SK-N-SH treated with all-trans-retinoic acid at 6 μM for 48 hours (cell line): ENCODE measurements at regions not wholly inside any gene's neighbourhood (a gene's known extent, or its start where the extent isn't known, plus 50 kb on each side); places are given as distances from the start of the nearest gene placed in this dataset.
"Not testable (repeated sequence)": the region's sequence is repeated elsewhere in the genome, so short reads cannot be mapped to it uniquely, and the experiment has no call there.

ENCODE experiments used
- ATAC-seq: fragments of 200-7000 bp; cut with Tn5 transposase; 3 replicates; pipeline ENCODE4 v1.9.1; 2020; ENCODE audit warnings: mild to moderate bottlenecking, moderate library complexity
- ARNTL ChIP-seq: fragments of 450-650 bp; formaldehyde crosslinking; IDR thresholded peaks from 2 replicates; pipeline ENCODE4 v1.5.0; 2020; ENCODE audit warnings: low read depth, mild to moderate bottlenecking, moderate library complexity, borderline replicate concordance
- BACH2 ChIP-seq: fragments of 250-450 bp; sonication (Bioruptor Pico); IDR thresholded peaks from 2 replicates; pipeline ENCODE4 v1.9.0; 2021; ENCODE audit warnings: mild to moderate bottlenecking, borderline replicate concordance
- CREB5 ChIP-seq: fragments of 250-450 bp; sonication (Bioruptor Pico); IDR thresholded peaks from 2 replicates; pipeline ENCODE4 v1.5.1; 2020; ENCODE audit warnings: low read depth, mild to moderate bottlenecking, moderate library complexity
- CSDC2 ChIP-seq: fragments of 250-450 bp; sonication (Bioruptor Pico); IDR thresholded peaks from 2 replicates; pipeline ENCODE4 v1.5.0; 2020; ENCODE audit warnings: mild to moderate bottlenecking, moderate library complexity
- CSRNP3 ChIP-seq: fragments of 250-450 bp; sonication (Bioruptor Pico); IDR thresholded peaks from 2 replicates; pipeline ENCODE4 v1.5.1; 2021; ENCODE audit warnings: mild to moderate bottlenecking, moderate library complexity
- ESRRG ChIP-seq: fragments of 250-450 bp; sonication (Bioruptor Pico); IDR thresholded peaks from 2 replicates; pipeline ENCODE4 v1.6.1; 2021; ENCODE audit warnings: mild to moderate bottlenecking
- GLIS3 ChIP-seq: fragments of 250-450 bp; sonication (Bioruptor Pico); IDR thresholded peaks from 2 replicates; pipeline ENCODE4 v1.5.0; 2020; ENCODE audit warnings: mild to moderate bottlenecking, moderate library complexity
- OSR1 ChIP-seq: fragments of 250-450 bp; sonication (Bioruptor Pico); IDR thresholded peaks from 2 replicates; pipeline ENCODE4 v1.8.0; 2022; ENCODE audit warnings: moderate library complexity, mild to moderate bottlenecking, inconsistent platforms
- POU6F1 ChIP-seq: fragments of 250-450 bp; sonication (Bioruptor Pico); IDR thresholded peaks from 2 replicates; pipeline ENCODE4 v1.8.0; 2021; ENCODE audit warnings: low read depth, mild to moderate bottlenecking, moderate library complexity, borderline replicate concordance
- PPARA ChIP-seq: fragments of 250-450 bp; sonication (Bioruptor Pico); IDR thresholded peaks from 2 replicates; pipeline ENCODE4 v1.5.0; 2020; ENCODE audit warnings: mild to moderate bottlenecking, borderline replicate concordance
- RARB ChIP-seq: fragments of 250-450 bp; sonication (Bioruptor Pico); IDR thresholded peaks from 2 replicates; pipeline ENCODE4 v1.8.0; 2021; ENCODE audit warnings: mild to moderate bottlenecking, moderate library complexity
- TCF4 ChIP-seq: fragments of 250-450 bp; sonication (Bioruptor Pico); IDR thresholded peaks from 2 replicates; pipeline ENCODE4 v1.8.0; 2021; ENCODE audit warnings: mild to moderate bottlenecking, moderate library complexity, borderline replicate concordance
- TOX ChIP-seq: fragments of 250-450 bp; sonication (Bioruptor Pico); IDR thresholded peaks from 2 replicates; pipeline ENCODE4 v1.8.0; 2021; ENCODE audit warnings: mild to moderate bottlenecking, moderate library complexity, borderline replicate concordance
- ZC3H10 ChIP-seq: fragments of 250-450 bp; sonication (Bioruptor Pico); IDR thresholded peaks from 2 replicates; pipeline ENCODE4 v1.5.1; 2021; ENCODE audit warnings: mild to moderate bottlenecking, moderate library complexity
- ZFP3 ChIP-seq: fragments of 250-450 bp; sonication (Bioruptor Pico); IDR thresholded peaks from 2 replicates; pipeline ENCODE4 v1.5.0; 2020; ENCODE audit warnings: mild to moderate bottlenecking, moderate library complexity
- ZFP30 ChIP-seq: fragments of 450-650 bp; formaldehyde crosslinking; IDR thresholded peaks from 2 replicates; pipeline ENCODE4 v1.5.0; 2022; ENCODE audit warnings: mild to moderate bottlenecking, moderate library complexity
- ZNF565 ChIP-seq: fragments of 450-650 bp; formaldehyde crosslinking; conservative IDR thresholded peaks from 2 replicates; pipeline ENCODE4 v1.5.0; 2020; ENCODE audit warnings: low read depth, mild to moderate bottlenecking, moderate library complexity
- TF ChIP-seq, protein P1 (sequence below): fragments of 250-450 bp; sonication (Bioruptor Pico); IDR thresholded peaks from 2 replicates; pipeline ENCODE4 v1.5.0; 2020; ENCODE audit warnings: mild to moderate bottlenecking, moderate library complexity

- TF ChIP-seq ZNF565 (CRISPR knock-in tag) (no peak), RARB (CRISPR knock-in tag) (no peak), ZFP30 (no peak), PPARA (CRISPR knock-in tag) (no peak), ZFP3 (CRISPR knock-in tag) (no peak), BACH2 (CRISPR knock-in tag) (no peak), ESRRG (CRISPR knock-in tag) (no peak), CSDC2 (no peak), CSRNP3 (no peak)
- TF ChIP-seq, protein P1, sequence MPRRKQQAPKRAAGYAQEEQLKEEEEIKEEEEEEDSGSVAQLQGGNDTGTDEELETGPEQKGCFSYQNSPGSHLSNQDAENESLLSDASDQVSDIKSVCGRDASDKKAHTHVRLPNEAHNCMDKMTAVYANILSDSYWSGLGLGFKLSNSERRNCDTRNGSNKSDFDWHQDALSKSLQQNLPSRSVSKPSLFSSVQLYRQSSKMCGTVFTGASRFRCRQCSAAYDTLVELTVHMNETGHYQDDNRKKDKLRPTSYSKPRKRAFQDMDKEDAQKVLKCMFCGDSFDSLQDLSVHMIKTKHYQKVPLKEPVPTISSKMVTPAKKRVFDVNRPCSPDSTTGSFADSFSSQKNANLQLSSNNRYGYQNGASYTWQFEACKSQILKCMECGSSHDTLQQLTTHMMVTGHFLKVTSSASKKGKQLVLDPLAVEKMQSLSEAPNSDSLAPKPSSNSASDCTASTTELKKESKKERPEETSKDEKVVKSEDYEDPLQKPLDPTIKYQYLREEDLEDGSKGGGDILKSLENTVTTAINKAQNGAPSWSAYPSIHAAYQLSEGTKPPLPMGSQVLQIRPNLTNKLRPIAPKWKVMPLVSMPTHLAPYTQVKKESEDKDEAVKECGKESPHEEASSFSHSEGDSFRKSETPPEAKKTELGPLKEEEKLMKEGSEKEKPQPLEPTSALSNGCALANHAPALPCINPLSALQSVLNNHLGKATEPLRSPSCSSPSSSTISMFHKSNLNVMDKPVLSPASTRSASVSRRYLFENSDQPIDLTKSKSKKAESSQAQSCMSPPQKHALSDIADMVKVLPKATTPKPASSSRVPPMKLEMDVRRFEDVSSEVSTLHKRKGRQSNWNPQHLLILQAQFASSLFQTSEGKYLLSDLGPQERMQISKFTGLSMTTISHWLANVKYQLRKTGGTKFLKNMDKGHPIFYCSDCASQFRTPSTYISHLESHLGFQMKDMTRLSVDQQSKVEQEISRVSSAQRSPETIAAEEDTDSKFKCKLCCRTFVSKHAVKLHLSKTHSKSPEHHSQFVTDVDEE (CRISPR knock-in tag), result no peak
- ATAC-seq, result no peak
Observed at GRCh38 chr10:37495415-37495814, 362.0 kb downstream of the ZNF248 start.

- ATAC-seq, result not testable (repeated sequence)
Observed at GRCh38 chr10:37493185-37493796, 364.1 kb downstream of the ZNF248 start.

GRCh38 chr10:37490266-37490665 lies 364.9 kb downstream of the ANKRD30A start:
- no peak for ATAC-seq
- TF ChIP-seq POU6F1 (CRISPR knock-in tag) (no peak), ZNF565 (CRISPR knock-in tag) (no peak), TOX (CRISPR knock-in tag) (no peak), ZFP30 (no peak), CSDC2 (no peak), CREB5 (CRISPR knock-in tag) (no peak)

DNA sequence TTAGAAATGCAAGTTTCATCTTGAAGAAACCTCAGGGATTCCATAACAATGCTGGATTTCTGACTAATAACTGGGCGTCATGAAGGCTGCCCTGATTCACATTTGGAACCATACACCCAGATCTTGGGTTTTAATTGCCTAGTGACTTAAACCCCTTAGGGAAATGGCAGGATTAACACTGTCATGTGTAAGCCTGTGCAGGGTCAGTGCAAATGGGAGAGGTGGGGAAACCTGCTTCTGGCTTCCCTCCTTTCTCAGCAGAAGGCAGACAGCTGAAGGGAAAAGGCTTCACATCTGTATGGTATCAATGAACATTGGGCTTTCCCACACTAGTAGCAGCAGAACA lies 364.2 kb downstream of the ANKRD30A start:
- TF ChIP-seq ARNTL, result no peak
- TF ChIP-seq CSDC2, result no peak
- TF ChIP-seq ZFP3 (CRISPR knock-in tag), result no peak
- TF ChIP-seq OSR1 (CRISPR knock-in tag), result no peak
- no peak for TF ChIP-seq GLIS3
- ATAC-seq, result no peak

- TF ChIP-seq ZC3H10 (no peak), TCF4 (CRISPR knock-in tag) (no peak), CSRNP3 (no peak)
- TF ChIP-seq, protein P1 (CRISPR knock-in tag), result no peak
- ATAC-seq, result peak; percentile 33; the same call in 1 of the 3 replicates
Observed at GRCh38 chr10:37488792-37489657, 363.6 kb downstream of the ANKRD30A start.

- ATAC-seq, result not testable (repeated sequence)
Observed at GRCh38 chr10:37480596-37480995, 355.2 kb downstream of the ANKRD30A start.
